ENCODE measurements at regions not wholly inside any gene's neighbourhood (a gene's known extent, or its start where the extent isn't known, plus 50 kb on each side); places are given as distances from the start of the nearest gene placed in this dataset.

DNA sequence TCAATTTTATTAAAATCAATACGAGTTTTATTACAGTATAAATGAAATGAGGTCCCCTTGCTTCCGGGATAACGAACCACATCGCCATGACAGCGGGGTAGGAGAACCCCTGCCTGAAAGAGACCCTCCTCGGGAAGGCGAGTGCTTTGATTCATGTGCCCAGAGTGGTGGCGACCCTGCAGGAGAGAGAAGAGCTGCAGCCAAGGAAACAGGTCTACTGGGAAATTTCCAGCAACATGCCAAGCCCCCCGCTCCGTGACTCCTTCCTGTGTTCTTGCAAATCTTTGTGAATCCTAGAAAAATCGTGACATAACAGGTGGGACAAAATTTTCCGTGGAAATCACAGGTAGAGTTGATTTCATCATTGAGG, 162.5 kb downstream of the WSCD1 start:
- Histone ChIP-seq H3K4me3 (ENCODE audit: low read length in 2 of 2) (no peak overlapping the region), H3K36me3 (ENCODE audit: control insufficient read depth in 1 of 2, insufficient read depth in 2 of 2, low read length in 1 of 2) (no peaks in the 10 kb centered on the region), H3K27me3 (ENCODE audit: control insufficient read depth in 1 of 2, insufficient read depth in 2 of 2, low read length in 1 of 2) (no peaks in the 10 kb centered on the region), H3K27ac (ENCODE audit: low read depth in 1 of 2, low read length in 2 of 2) (no peak overlapping the region), H3K4me1 (ENCODE audit: control insufficient read depth in 1 of 2, insufficient read depth in 2 of 2, low read length in 2 of 2) (no peaks in the 10 kb centered on the region), H3K9me3 (ENCODE audit: control insufficient read depth, low read length) (no peaks in the 10 kb centered on the region)
- WGBS, 2 donors, result 71 to 73% methylated on average over 12 of the region's 12 CpGs
- ATAC-seq (ENCODE audit: low FRiP score) (no peak), DNase-seq (no peak)
- intact Hi-C loops (cut with DNase I), result no loop called here

DNA sequence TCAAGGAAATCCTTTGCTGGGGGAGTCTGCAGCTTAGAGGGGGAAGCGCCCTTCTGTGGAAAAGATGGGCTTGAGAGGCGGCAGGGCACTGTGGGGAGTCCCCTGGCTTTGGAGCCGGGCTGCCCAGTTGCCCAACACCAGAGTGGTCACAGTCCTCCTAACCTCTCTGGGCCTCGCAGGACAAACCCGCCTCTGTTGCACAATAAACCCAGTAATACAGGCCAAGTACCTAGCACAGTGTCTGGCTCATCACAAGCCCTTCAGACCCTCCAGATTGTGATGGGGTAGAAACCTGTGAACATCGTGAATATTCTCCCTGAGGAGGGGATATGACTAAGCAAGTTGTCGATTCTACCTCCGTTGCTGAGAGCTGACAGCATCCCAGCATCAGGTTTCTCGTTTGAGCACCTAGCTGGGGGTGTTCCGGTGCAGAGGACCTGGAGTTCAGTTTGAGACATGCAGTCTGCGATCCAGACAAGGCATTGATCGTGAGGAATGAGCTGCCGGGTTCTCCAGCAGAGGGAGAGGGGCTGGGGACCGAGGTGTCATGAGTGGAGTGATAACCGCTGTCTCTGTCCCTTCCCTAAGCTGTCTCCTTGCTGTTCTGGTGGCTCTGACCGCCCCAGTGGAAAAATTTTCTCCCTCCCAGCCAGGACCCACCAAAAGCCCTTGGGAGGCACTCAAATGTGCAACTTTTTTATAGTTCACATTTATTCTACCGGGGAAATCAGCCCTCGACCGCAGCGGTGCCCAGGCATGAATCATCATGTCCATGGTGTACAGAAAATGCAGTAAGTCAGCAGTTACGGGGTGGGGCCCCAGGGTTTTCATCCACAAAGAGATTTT, 161.9 kb downstream of the WSCD1 start:
- H3K27me3 ChIP-seq (ENCODE audit: control insufficient read depth in 1 of 2, insufficient read depth in 2 of 2, low read length in 1 of 2), result no peaks in the 10 kb centered on the region
- no peaks in the 10 kb centered on the region for H3K9me3 ChIP-seq (ENCODE audit: control insufficient read depth, low read length)
- H3K27ac ChIP-seq (ENCODE audit: low read depth in 1 of 2, low read length in 2 of 2), result no peak overlapping the region
- intact Hi-C loops (cut with DNase I), result no loop called here
- no peaks in the 10 kb centered on the region for H3K4me1 ChIP-seq (ENCODE audit: control insufficient read depth in 1 of 2, insufficient read depth in 2 of 2, low read length in 2 of 2)
- DNase-seq, result no peak
- ATAC-seq (ENCODE audit: low FRiP score), result no peak
- no peak overlapping the region for H3K4me3 ChIP-seq (ENCODE audit: low read length in 2 of 2)
- no peaks in the 10 kb centered on the region for H3K36me3 ChIP-seq (ENCODE audit: control insufficient read depth in 1 of 2, insufficient read depth in 2 of 2, low read length in 1 of 2)
- WGBS, 2 donors, result 59 to 61% methylated on average over 21 of the region's 21 CpGs

DNA sequence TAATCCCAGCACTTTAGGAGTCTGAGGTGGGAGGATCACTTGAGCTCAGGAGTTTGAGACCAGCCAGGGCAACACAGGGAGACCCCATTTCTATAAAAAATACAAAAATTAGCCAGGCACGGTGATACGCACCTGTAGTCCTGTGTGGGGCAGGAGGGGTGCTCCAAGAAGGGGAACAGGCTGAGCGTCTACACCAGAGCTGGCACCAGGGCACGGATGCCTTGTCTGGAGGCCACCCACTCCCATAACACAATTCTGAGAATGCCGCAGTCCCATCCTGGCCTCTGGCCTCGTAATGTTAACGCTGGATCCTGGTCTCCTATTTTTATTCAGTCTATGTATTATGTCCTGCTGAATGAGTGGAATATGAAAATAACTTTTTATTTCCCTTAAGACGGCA, 161.3 kb downstream of the WSCD1 start:
- Histone ChIP-seq H3K4me1 (ENCODE audit: control insufficient read depth in 1 of 2, insufficient read depth in 2 of 2, low read length in 2 of 2) (no peaks in the 10 kb centered on the region), H3K9me3 (ENCODE audit: control insufficient read depth, low read length) (no peaks in the 10 kb centered on the region), H3K36me3 (ENCODE audit: control insufficient read depth in 1 of 2, insufficient read depth in 2 of 2, low read length in 1 of 2) (no peaks in the 10 kb centered on the region), H3K4me3 (ENCODE audit: low read length in 2 of 2) (no peak overlapping the region), H3K27me3 (ENCODE audit: control insufficient read depth in 1 of 2, insufficient read depth in 2 of 2, low read length in 1 of 2) (no peaks in the 10 kb centered on the region), H3K27ac (ENCODE audit: low read depth in 1 of 2, low read length in 2 of 2) (no peak overlapping the region)
- intact Hi-C loops (cut with DNase I), result no loop called here
- DNase-seq, result no peak
- 85 to 87% methylated on average over 8 of the region's 8 CpGs for WGBS, 2 donors
- ATAC-seq (ENCODE audit: low FRiP score), result no peak

DNA sequence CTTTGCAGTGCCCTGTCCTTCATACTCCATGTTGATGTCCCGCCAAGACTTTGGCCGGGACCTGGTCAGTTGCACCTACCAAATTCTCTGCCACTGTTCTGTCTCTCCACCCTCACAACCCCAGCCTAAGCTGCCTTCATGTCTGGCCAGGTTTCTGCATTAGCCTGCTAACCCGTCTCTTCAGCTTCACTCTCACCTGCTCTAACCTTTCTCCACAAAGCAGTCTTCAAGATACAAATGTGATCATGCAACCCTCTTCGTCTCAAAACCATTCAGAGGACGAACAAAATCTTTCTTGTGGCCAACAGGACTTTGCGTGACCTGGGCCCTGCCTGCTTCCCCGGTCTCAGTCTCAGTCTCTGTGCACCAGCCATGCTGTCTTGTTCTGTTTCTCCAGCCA, 148.2 kb downstream of the WSCD1 start:
- WGBS, 2 donors, result 82 to 84% methylated on average over 7 of the region's 7 CpGs
- Histone ChIP-seq H3K27me3 (ENCODE audit: control insufficient read depth in 1 of 2, insufficient read depth in 2 of 2, low read length in 1 of 2) (no peaks in the 10 kb centered on the region), H3K27ac (ENCODE audit: low read depth in 1 of 2, low read length in 2 of 2) (no peak overlapping the region), H3K4me3 (ENCODE audit: low read length in 2 of 2) (no peak overlapping the region), H3K36me3 (ENCODE audit: control insufficient read depth in 1 of 2, insufficient read depth in 2 of 2, low read length in 1 of 2) (no peaks in the 10 kb centered on the region), H3K9me3 (ENCODE audit: control insufficient read depth, low read length) (peaks cover 6% of the 10 kb centered on the region), H3K4me1 (ENCODE audit: control insufficient read depth in 1 of 2, insufficient read depth in 2 of 2, low read length in 2 of 2) (no peaks in the 10 kb centered on the region)
- ATAC-seq (ENCODE audit: low FRiP score) (no peak), DNase-seq (no peak)
- intact Hi-C loops (cut with DNase I), result no loop called here

DNA sequence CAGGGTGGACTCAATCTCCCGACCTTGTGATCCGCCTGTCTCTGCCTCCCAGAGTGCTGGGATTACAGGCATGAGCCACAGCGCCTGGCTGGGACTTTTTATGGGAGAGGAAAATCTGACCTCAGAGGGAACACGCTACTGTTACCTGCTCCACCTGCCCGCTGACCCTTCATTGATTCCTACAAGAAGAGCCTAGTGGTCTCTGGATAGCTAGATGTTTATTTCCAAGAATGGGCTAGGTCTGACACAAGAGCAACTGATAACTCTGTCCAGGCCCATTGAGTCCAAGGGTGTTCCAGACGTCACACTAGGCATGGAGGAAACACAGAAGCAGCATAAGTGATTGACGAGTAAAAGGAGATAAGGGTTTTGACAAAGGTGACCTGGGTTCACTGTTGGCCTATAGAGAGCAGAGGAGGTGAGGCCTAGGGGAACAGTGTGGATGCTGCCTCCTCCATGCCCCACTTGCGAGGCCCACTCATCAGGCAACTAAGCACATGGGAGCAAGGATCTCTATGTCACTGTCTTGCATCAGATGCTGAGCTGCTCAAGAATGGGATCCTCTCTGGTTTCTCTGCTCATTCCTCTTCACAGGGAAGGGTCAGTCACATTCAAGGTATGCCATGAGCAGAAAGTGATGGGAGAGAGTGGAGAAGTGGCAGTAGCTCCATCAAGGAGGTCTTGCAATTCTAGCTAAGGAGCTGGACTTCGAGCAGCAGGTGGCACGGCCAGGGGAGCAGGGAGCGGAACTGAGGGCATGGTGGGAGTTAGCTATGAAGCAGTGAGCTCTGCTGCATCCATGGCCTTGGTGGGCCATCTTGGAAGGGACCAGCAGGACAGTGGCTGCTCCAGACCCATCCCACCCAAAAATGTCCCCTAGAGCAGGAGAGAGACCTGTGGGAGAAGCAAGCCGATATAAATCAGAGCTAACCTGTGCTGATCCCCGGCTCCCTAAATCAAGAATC, 145.2 kb downstream of the WSCD1 start:
- Histone ChIP-seq H3K9me3 (ENCODE audit: control insufficient read depth, low read length) (peaks cover 4% of the 10 kb centered on the region), H3K4me1 (ENCODE audit: control insufficient read depth in 1 of 2, insufficient read depth in 2 of 2, low read length in 2 of 2) (no peaks in the 10 kb centered on the region), H3K27ac (ENCODE audit: low read depth in 1 of 2, low read length in 2 of 2) (no peak overlapping the region), H3K27me3 (ENCODE audit: control insufficient read depth in 1 of 2, insufficient read depth in 2 of 2, low read length in 1 of 2) (no peaks in the 10 kb centered on the region), H3K4me3 (ENCODE audit: low read length in 2 of 2) (no peak overlapping the region), H3K36me3 (ENCODE audit: control insufficient read depth in 1 of 2, insufficient read depth in 2 of 2, low read length in 1 of 2) (no peaks in the 10 kb centered on the region)
- intact Hi-C loops (cut with DNase I), result no loop called here
- WGBS, 2 donors, result 85 to 89% methylated on average over 13 of the region's 13 CpGs
- no peak for ATAC-seq (ENCODE audit: low FRiP score)
- no peak for DNase-seq

DNA sequence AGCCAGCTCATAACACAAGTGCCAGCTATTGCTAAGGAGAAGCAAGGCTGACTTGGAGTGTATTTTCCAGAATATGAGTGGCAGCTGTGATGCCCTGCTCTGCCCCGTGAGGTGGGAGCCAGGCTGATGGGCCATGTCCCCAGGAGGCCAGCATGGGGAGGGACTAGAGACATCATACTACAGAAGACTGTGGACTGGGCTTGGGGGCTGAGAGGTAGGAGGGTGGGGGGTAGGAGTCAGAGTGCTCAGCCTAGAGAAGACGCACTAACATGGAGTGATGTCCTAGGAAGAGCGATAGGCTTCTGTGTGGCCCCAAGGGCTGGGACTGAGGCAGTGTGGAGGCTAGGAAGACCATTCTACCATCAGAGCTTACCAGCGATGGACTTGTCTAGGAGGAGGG, 143.7 kb downstream of the WSCD1 start:
- H3K9me3 ChIP-seq (ENCODE audit: control insufficient read depth, low read length), result peaks cover 1% of the 10 kb centered on the region
- H3K27me3 ChIP-seq (ENCODE audit: control insufficient read depth in 1 of 2, insufficient read depth in 2 of 2, low read length in 1 of 2), result no peaks in the 10 kb centered on the region
- WGBS, 2 donors, result 89% methylated on average over 4 of the region's 4 CpGs
- no peak overlapping the region for H3K4me3 ChIP-seq (ENCODE audit: low read length in 2 of 2)
- H3K27ac ChIP-seq (ENCODE audit: low read depth in 1 of 2, low read length in 2 of 2), result no peak overlapping the region
- ATAC-seq (ENCODE audit: low FRiP score) (no peak), DNase-seq (no peak)
- no peaks in the 10 kb centered on the region for H3K36me3 ChIP-seq (ENCODE audit: control insufficient read depth in 1 of 2, insufficient read depth in 2 of 2, low read length in 1 of 2)
- H3K4me1 ChIP-seq (ENCODE audit: control insufficient read depth in 1 of 2, insufficient read depth in 2 of 2, low read length in 2 of 2), result no peaks in the 10 kb centered on the region
- intact Hi-C loops (cut with DNase I), result no loop called here

DNA sequence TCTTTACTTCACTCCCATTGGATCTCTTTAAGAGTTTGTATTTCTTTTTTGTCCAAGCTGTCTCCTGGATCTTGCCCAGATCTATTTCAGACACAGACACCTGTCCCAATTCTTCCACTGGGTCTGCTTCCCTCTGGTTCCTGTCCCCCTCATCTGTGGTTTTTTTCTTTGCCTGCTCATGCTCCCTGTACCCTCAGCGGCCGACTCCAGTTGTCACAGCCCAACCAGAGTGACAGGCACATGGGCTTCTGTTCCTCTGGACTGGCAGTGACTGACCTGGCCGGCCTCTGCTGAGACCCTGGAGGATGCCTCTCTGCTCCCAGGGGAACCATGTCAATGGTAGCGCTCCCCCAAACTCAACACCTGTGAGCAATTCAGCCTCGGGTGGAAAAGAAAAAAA, 142.6 kb downstream of the WSCD1 start:
- Histone ChIP-seq H3K27ac (ENCODE audit: low read depth in 1 of 2, low read length in 2 of 2) (no peak overlapping the region), H3K27me3 (ENCODE audit: control insufficient read depth in 1 of 2, insufficient read depth in 2 of 2, low read length in 1 of 2) (no peaks in the 10 kb centered on the region), H3K9me3 (ENCODE audit: control insufficient read depth, low read length) (no peaks in the 10 kb centered on the region), H3K4me3 (ENCODE audit: low read length in 2 of 2) (no peak overlapping the region), H3K36me3 (ENCODE audit: control insufficient read depth in 1 of 2, insufficient read depth in 2 of 2, low read length in 1 of 2) (no peaks in the 10 kb centered on the region), H3K4me1 (ENCODE audit: control insufficient read depth in 1 of 2, insufficient read depth in 2 of 2, low read length in 2 of 2) (no peaks in the 10 kb centered on the region)
- 63 to 65% methylated on average over 5 of the region's 5 CpGs for WGBS, 2 donors
- DNase-seq, result no peak
- no peak for ATAC-seq (ENCODE audit: low FRiP score)
- intact Hi-C loops (cut with DNase I), result no loop called here

DNA sequence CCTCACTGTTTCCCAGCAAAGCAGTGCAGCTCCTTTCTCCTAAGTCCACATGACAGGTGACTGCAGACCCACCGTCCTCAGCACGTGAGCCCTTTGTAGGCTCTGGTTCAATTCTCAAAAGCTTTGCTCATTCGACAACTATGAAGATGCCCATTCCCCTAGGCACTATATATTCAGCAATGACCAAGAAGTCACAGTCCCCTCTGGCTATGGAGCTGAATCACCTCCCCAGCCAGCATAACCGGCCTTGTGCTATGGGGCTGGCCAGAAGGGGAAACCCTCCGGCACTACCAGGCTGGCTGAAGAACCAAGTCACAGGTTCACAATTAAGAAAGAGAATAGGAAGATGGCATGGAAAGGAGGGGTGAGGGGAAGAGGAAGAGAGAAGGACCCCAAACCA, 139.7 kb downstream of the WSCD1 start:
- H3K27ac ChIP-seq (ENCODE audit: low read depth in 1 of 2, low read length in 2 of 2), result no peak overlapping the region
- H3K4me1 ChIP-seq (ENCODE audit: control insufficient read depth in 1 of 2, insufficient read depth in 2 of 2, low read length in 2 of 2), result no peaks in the 10 kb centered on the region
- H3K27me3 ChIP-seq (ENCODE audit: control insufficient read depth in 1 of 2, insufficient read depth in 2 of 2, low read length in 1 of 2), result no peaks in the 10 kb centered on the region
- intact Hi-C loops (cut with DNase I), result no loop called here
- no peaks in the 10 kb centered on the region for H3K9me3 ChIP-seq (ENCODE audit: control insufficient read depth, low read length)
- no peaks in the 10 kb centered on the region for H3K36me3 ChIP-seq (ENCODE audit: control insufficient read depth in 1 of 2, insufficient read depth in 2 of 2, low read length in 1 of 2)
- WGBS, 2 donors, result 77 to 83% methylated on average over 5 of the region's 5 CpGs
- no peak overlapping the region for H3K4me3 ChIP-seq (ENCODE audit: low read length in 2 of 2)
- no peak for DNase-seq
- ATAC-seq (ENCODE audit: low FRiP score), result no peak

Measured in aorta (tissue), 5 donors.